Tibial artery (tissue), 4 donors: ENCODE measurements at regions not wholly inside any gene's neighbourhood (a gene's known extent, or its start where the extent isn't known, plus 50 kb on each side); places are given as distances from the start of the nearest gene placed in this dataset.
"Not testable (repeated sequence)": the region's sequence is repeated elsewhere in the genome, so short reads cannot be mapped to it uniquely, and the experiment has no call there.

Experiments
- DNase-seq, 2 donors: peaks; one replicate each; pipeline ENCODE4 v3.0.0-alpha.2; 2019
- H3K27ac ChIP-seq, 2 donors: fragments of 200-600 bp; sonication (generic) in 1 of 2; 1 replicate in 1 of 2; 2 replicates in 1 of 2; pipeline ENCODE4 v1.5.1; 2018 to 2019; ENCODE audit warnings: mild to moderate bottlenecking in 1 of 2
- H3K27me3 ChIP-seq, 2 donors: fragments of 200-600 bp; sonication (generic) in 1 of 2; one replicate each; pipeline versions ENCODE4 v1.5.1 to v1.6.0; 2016 to 2019
- H3K36me3 ChIP-seq, 3 donors: fragments of 200-600 bp; sonication (generic) in 2 of 3; one replicate each; pipeline ENCODE4 v1.5.1; 2016 to 2019; ENCODE audit warnings: mild to moderate bottlenecking in 2 of 3
- H3K4me1 ChIP-seq, 4 donors: fragments of 200-600 bp; sonication (generic) in 2 of 4; 1 replicate in 3 of 4; 2 replicates in 1 of 4; pipeline ENCODE4 v1.5.1; 2016 to 2019
- H3K4me3 ChIP-seq, 2 donors: fragments of 200-600 bp; sonication (generic) in 1 of 2; 1 replicate in 1 of 2; 2 replicates in 1 of 2; pipeline ENCODE4 v1.5.1; 2018 to 2019; ENCODE audit warnings: mild to moderate bottlenecking in 2 of 2
- H3K9me3 ChIP-seq, 3 donors: fragments of 200-600 bp; sonication (generic) in 1 of 3; one replicate each; pipeline ENCODE4 v1.5.1; 2016 to 2019
- CTCF ChIP-seq, 2 experiments: fragments of 200-600 bp in 1 of 2; fragments of 450-650 bp in 1 of 2; IDR thresholded peaks; one replicate each; pipeline ENCODE4 v1.5.1; 2017 to 2019; ENCODE audit warnings: antibody characterized with exemption in 2 of 2, mild to moderate bottlenecking in 1 of 2, moderate library complexity in 1 of 2
- intact Hi-C: fragments of 100-400 bp; cut with DNase I; formaldehyde crosslinking; loops from one replicate; pipeline ENCODE4 v1.15.0; 2023; ENCODE audit warnings: low total_unique reads

GRCh38 chr5:152730176-152730575, 325.1 kb upstream of the NMUR2 start:
- Histone ChIP-seq H3K4me3 (no peak overlapping the region), H3K36me3 (no peaks in the 10 kb centered on the region), H3K27me3 (no peaks in the 10 kb centered on the region), H3K4me1 (no peaks in the 10 kb centered on the region), H3K27ac (no peak overlapping the region), H3K9me3 (peaks cover 0 to 2% (median 0%) of the 10 kb centered on the region in 3 donors)
- no peak for DNase-seq
- no peak for TF ChIP-seq CTCF (IDR thresholded peaks at IDR 0.05)
- intact Hi-C loops, result no loop called here

DNA sequence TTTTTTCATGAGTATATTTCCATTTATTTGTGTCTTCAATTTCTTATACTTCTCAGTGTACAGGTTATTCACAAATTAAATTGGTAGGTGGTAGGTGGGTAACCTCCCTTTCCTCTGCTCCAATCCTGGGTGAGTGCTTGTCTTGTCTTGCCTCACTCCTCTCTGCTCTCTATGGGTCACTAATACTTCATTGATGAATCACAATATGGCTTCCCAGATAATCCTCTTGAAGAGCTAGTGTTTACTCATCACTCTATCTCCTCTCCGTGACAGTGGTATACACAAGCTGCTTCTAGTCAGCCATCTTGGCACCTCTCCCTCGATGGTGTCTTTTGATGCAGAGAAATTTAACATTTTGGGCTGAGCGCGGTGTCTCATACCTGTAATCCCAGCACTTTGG, 331.8 kb upstream of the NMUR2 start:
- no peaks in the 10 kb centered on the region for H3K27me3 ChIP-seq
- no peak for TF ChIP-seq CTCF (IDR thresholded peaks at IDR 0.05)
- intact Hi-C loops, result no loop called here
- H3K9me3 ChIP-seq, result peaks cover 0 to 7% (median 0%) of the 10 kb centered on the region in 3 donors
- no peak overlapping the region for H3K4me3 ChIP-seq
- H3K36me3 ChIP-seq, result no peaks in the 10 kb centered on the region
- DNase-seq, result no peak
- H3K27ac ChIP-seq, result no peak overlapping the region
- H3K4me1 ChIP-seq, result no peaks in the 10 kb centered on the region

GRCh38 chr5:152739916-152740315, 334.8 kb upstream of the NMUR2 start:
- H3K27me3 ChIP-seq, result no peaks in the 10 kb centered on the region

GRCh38 chr5:152741126-152741525, 336.0 kb upstream of the NMUR2 start:
- H3K27me3 ChIP-seq, H3K4me3 ChIP-seq, DNase-seq, intact Hi-C loops, H3K4me1 ChIP-seq, H3K27ac ChIP-seq, H3K9me3 ChIP-seq, H3K36me3 ChIP-seq: not testable (repeated sequence)

More at GRCh38 chr5:152739916-152740315, 334.8 kb upstream of the NMUR2 start:
- peaks cover 0 to 7% (median 0%) of the 10 kb centered on the region in 3 donors for H3K9me3 ChIP-seq
- TF ChIP-seq CTCF (IDR thresholded peaks at IDR 0.05), result no peak
- H3K4me1 ChIP-seq, result no peaks in the 10 kb centered on the region
- intact Hi-C loops, result no loop called here
- no peak overlapping the region for H3K4me3 ChIP-seq
- no peak for DNase-seq
- no peaks in the 10 kb centered on the region for H3K36me3 ChIP-seq
- H3K27ac ChIP-seq, result no peak overlapping the region

DNA sequence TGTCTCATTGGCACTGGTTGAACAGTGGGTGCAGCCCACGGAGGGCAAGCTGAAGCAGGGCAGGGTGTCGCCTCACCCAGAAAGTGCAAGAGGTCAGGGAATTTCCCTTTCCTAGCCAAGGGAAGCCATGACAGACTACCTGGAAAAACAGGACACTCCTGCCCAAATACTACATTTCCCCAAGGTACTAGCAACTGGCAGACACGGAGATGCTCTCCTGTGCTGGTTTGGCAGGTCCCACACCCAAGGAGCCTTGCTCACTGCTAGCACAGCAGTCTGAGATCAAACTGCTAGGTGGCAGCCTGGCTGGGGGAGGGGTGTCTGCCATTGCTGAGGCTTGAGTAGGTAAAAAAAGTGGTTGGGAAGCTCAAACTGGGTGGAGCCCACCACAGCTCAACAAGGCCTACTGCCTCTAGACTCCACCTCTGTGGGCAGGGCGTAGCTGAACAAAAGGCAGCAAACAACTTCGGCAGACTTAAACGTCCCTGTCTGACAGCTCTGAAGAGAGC, 382.7 kb upstream of the NMUR2 start:
- intact Hi-C loops, DNase-seq, H3K27me3 ChIP-seq, H3K4me1 ChIP-seq, H3K27ac ChIP-seq, H3K9me3 ChIP-seq, H3K4me3 ChIP-seq, H3K36me3 ChIP-seq: not testable (repeated sequence)

DNA sequence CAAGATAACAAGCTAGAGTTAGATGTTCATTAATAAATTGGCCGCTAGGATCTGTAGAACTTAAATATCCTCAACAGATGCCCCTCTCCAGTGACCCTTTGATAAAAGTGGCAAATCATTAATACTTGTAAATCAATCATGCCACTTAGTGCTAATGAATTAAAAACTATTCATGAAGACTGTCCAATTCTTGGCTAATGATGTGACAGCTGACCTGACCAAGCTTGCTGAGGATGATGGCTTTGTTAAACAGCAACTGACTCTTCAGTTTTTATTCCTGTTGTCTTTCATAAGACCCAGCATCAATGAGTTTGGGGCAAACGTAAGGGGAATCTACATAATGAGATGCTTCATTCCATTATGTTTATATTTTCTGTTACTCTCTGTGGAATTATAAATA, 396.8 kb upstream of the NMUR2 start:
- H3K4me1 ChIP-seq, result no peaks in the 10 kb centered on the region
- DNase-seq, result no peak
- no peaks in the 10 kb centered on the region for H3K27me3 ChIP-seq
- no peaks in the 10 kb centered on the region for H3K9me3 ChIP-seq
- intact Hi-C loops, result no loop called here
- no peaks in the 10 kb centered on the region for H3K36me3 ChIP-seq
- H3K27ac ChIP-seq, result no peak overlapping the region
- no peak overlapping the region for H3K4me3 ChIP-seq
- no peak for TF ChIP-seq CTCF (IDR thresholded peaks at IDR 0.05)

GRCh38 chr5:152804179-152804578, 399.1 kb upstream of the NMUR2 start:
- TF ChIP-seq CTCF (IDR thresholded peaks at IDR 0.05), result no peak
- no peak overlapping the region for H3K4me3 ChIP-seq
- no peaks in the 10 kb centered on the region for H3K9me3 ChIP-seq
- intact Hi-C loops, result no loop called here
- no peak overlapping the region for H3K27ac ChIP-seq
- no peaks in the 10 kb centered on the region for H3K4me1 ChIP-seq
- no peaks in the 10 kb centered on the region for H3K36me3 ChIP-seq
- H3K27me3 ChIP-seq, result no peaks in the 10 kb centered on the region
- DNase-seq, result no peak
